Peyer's patch (tissue), 4 donors: ENCODE measurements at regions not wholly inside any gene's neighbourhood (a gene's known extent, or its start where the extent isn't known, plus 50 kb on each side); places are given as distances from the start of the nearest gene placed in this dataset.
"Not testable (repeated sequence)": the region's sequence is repeated elsewhere in the genome, so short reads cannot be mapped to it uniquely, and the experiment has no call there.

Source experiments
- DNase-seq, 3 donors: peaks; one replicate each; pipeline ENCODE4 v3.0.0-alpha.2; 2017 to 2019
- H3K27ac ChIP-seq, 4 donors: fragments of 200-600 bp; sonication (generic); one replicate each; pipeline ENCODE4 v1.5.1; 2016 to 2019
- H3K27me3 ChIP-seq, 2 donors: fragments of 200-600 bp; sonication (generic); one replicate each; pipeline ENCODE4 v1.5.1; 2019
- H3K36me3 ChIP-seq, 3 donors: fragments of 200-600 bp; sonication (generic); one replicate each; pipeline ENCODE4 v1.5.1; 2016 to 2019
- H3K4me1 ChIP-seq, 4 donors: fragments of 200-600 bp; sonication (generic); one replicate each; pipeline ENCODE4 v1.5.1; 2016 to 2019
- H3K4me3 ChIP-seq, 4 donors: fragments of 200-600 bp; sonication (generic); 1 replicate in 3 of 4; 2 replicates in 1 of 4; pipeline ENCODE4 v1.5.1; 2016 to 2019; ENCODE audit warnings: mild to moderate bottlenecking in 1 of 4
- H3K9me3 ChIP-seq, 4 donors: fragments of 200-600 bp; sonication (generic); one replicate each; pipeline ENCODE4 v1.5.1; 2016 to 2019; ENCODE audit warnings: mild to moderate bottlenecking in 1 of 4
- POLR2A ChIP-seq, 2 donors: fragments of 450-650 bp; IDR thresholded peaks; one replicate each; pipeline ENCODE4 v1.5.1; 2017; ENCODE audit warnings: antibody characterized with exemption in 2 of 2, mild to moderate bottlenecking in 2 of 2, moderate library complexity in 2 of 2
- TF ChIP-seq, protein P1 (sequence below), 6 experiments: fragments of 450-650 bp in 4 of 6; fragments of 200-600 bp in 2 of 6; sonication (generic) in 1 of 6; IDR thresholded peaks; one replicate each; pipeline ENCODE4 v1.5.1; 2017 to 2019; ENCODE audit warnings: antibody characterized with exemption in 6 of 6, mild to moderate bottlenecking in 3 of 6, moderate library complexity in 1 of 6

DNA sequence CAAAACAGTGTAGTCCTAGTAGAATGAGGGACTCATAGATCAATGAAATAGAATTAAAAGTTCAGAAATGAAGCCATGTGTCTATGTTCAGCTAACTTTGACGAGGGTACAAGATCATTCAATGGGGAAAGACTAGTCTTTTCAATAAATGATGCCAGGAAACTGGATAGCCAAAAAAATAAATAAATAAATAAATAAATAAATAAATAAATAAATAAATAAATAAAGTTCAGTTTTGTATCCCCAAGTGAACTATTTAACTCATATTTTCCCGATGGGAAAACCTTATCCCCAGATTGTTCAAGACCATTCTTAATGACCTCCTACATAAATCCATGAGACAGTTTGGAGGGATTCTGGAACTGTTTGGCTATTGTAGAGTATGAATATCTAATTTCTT is 277.1 kb upstream of the EYS start:
- Histone ChIP-seq H3K36me3 (no peaks in the 10 kb centered on the region), H3K4me3 (no peak overlapping the region), H3K27me3 (no peaks in the 10 kb centered on the region), H3K4me1 (no peaks in the 10 kb centered on the region), H3K27ac (no peak overlapping the region), H3K9me3 (peaks cover 0 to 2% (median 0%) of the 10 kb centered on the region in 4 donors)
- TF ChIP-seq, protein P1, sequence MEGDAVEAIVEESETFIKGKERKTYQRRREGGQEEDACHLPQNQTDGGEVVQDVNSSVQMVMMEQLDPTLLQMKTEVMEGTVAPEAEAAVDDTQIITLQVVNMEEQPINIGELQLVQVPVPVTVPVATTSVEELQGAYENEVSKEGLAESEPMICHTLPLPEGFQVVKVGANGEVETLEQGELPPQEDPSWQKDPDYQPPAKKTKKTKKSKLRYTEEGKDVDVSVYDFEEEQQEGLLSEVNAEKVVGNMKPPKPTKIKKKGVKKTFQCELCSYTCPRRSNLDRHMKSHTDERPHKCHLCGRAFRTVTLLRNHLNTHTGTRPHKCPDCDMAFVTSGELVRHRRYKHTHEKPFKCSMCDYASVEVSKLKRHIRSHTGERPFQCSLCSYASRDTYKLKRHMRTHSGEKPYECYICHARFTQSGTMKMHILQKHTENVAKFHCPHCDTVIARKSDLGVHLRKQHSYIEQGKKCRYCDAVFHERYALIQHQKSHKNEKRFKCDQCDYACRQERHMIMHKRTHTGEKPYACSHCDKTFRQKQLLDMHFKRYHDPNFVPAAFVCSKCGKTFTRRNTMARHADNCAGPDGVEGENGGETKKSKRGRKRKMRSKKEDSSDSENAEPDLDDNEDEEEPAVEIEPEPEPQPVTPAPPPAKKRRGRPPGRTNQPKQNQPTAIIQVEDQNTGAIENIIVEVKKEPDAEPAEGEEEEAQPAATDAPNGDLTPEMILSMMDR (IDR thresholded peaks at IDR 0.05) = no peak
- no peak for TF ChIP-seq POLR2A (IDR thresholded peaks at IDR 0.05)
- no peak for DNase-seq

DNA sequence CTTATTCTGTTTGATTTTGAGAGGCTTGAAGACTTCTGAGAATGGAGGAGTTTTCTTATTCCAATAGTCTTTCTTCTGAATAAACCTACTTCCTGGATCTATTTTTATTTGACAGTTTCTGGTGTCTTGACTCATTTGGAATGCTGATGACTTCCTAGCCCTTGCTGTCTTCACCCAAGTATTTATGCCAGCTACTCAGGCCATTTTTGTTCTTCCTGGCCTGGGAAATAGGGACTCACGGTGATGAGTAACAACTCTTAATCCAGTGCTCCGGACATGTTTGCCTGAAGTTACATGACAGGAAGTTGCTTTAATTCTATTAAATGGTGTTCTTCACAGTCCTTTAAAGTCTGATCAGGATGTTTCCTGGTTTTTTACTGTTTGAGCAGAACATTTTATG is 272.1 kb upstream of the EYS start:
- Histone ChIP-seq H3K36me3 (no peaks in the 10 kb centered on the region), H3K27ac (no peak overlapping the region), H3K4me1 (no peaks in the 10 kb centered on the region), H3K9me3 (peaks cover 0 to 5% (median 0%) of the 10 kb centered on the region in 4 donors), H3K4me3 (no peak overlapping the region), H3K27me3 (no peaks in the 10 kb centered on the region)
- no peak for DNase-seq
- no peak for TF ChIP-seq POLR2A (IDR thresholded peaks at IDR 0.05)
- TF ChIP-seq, protein P1 (IDR thresholded peaks at IDR 0.05) = no peak

DNA sequence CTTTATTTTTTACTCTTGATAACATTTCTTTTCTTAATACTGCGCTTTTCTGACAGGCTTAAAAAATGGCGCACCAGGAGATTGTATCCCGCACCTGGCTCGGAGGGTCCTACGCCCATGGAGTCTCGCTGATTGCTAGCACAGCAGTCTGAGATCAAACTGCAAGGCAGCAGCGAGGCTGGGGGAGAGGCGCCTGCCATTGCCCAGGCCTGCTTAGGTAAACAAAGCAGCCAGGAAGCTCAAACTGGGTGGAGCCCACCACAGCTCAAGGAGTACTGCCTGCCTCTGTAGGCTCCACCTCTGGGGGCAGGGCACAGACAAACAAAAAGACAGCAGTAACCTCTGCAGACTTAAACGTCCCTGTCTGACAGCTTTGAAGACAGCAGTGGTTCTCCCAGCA is 264.2 kb upstream of the EYS start:
- H3K4me1 ChIP-seq, H3K4me3 ChIP-seq, H3K36me3 ChIP-seq, H3K9me3 ChIP-seq, H3K27me3 ChIP-seq, DNase-seq, H3K27ac ChIP-seq: not testable (repeated sequence)

DNA sequence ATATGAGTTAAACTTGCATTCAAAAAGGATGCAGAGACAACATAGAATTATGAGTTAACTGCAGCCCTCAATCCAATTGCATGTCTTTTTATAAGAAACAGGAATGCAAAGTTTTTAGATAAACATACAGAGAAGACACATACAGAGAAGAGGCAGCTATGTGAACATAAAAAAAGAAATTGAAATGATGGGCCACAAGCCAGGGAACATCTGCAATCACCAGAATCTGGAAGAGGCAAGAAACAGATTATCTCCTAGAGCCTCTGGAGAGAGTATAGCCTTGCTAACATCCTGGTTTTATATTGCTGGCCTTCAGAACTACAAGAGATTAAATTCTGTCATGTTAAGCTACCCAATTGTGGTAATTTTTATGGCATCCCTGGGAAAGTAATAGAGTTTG is 257.2 kb upstream of the EYS start:
- no peaks in the 10 kb centered on the region for H3K36me3 ChIP-seq
- H3K4me3 ChIP-seq = no peak overlapping the region
- TF ChIP-seq, protein P1 (IDR thresholded peaks at IDR 0.05) = no peak
- TF ChIP-seq POLR2A (IDR thresholded peaks at IDR 0.05) = no peak
- H3K27ac ChIP-seq = no peak overlapping the region
- H3K4me1 ChIP-seq = no peaks in the 10 kb centered on the region
- H3K27me3 ChIP-seq = no peaks in the 10 kb centered on the region
- DNase-seq = no peak
- no peaks in the 10 kb centered on the region for H3K9me3 ChIP-seq

DNA sequence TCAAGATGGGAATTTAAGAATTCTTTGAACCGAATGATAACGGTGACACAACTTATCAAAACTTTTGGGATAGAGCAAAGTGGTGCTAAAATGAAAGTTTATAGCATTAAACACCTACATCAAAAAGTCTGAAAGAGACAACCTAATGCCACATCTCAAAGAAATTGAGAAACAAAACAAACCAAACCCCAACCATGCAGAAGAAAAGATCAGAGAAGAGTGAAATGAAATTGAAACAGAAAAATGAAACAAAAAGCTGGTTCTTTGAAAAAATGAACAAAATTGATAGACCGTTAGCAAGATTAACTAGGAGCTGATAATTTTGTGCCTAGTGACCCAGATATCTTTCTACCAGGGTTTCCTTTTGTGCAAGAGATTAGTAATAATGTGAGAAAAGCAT is 248.0 kb upstream of the EYS start:
- no peaks in the 10 kb centered on the region for H3K9me3 ChIP-seq
- no peaks in the 10 kb centered on the region for H3K27me3 ChIP-seq
- H3K27ac ChIP-seq = no peak overlapping the region
- H3K4me1 ChIP-seq = no peaks in the 10 kb centered on the region
- no peak for DNase-seq
- no peak overlapping the region for H3K4me3 ChIP-seq
- no peaks in the 10 kb centered on the region for H3K36me3 ChIP-seq
- no peak for TF ChIP-seq POLR2A (IDR thresholded peaks at IDR 0.05)
- TF ChIP-seq, protein P1 (IDR thresholded peaks at IDR 0.05) = no peak

DNA sequence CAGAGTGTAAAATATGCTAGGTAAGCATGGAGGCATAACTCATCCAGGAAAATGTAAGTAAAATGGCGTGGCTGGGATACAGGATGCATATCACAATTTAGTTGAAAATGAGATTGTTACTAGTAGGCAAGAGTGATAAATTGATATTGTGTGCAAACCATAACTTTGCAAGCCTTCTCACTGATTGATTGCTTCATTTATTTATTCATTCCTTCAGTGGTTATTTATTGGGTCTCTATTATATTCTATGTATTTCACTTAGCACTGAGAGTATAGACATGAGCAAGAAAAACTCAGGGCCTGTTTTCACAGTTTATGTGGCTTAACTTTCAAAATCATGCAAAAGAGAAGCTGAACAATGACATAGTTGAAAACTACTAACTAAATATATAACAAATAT is 241.0 kb upstream of the EYS start:
- no peak overlapping the region for H3K4me3 ChIP-seq
- H3K36me3 ChIP-seq = no peaks in the 10 kb centered on the region
- no peaks in the 10 kb centered on the region for H3K4me1 ChIP-seq
- H3K27me3 ChIP-seq = no peaks in the 10 kb centered on the region
- TF ChIP-seq, protein P1 (IDR thresholded peaks at IDR 0.05) = no peak
- no peak for TF ChIP-seq POLR2A (IDR thresholded peaks at IDR 0.05)
- H3K9me3 ChIP-seq = no peaks in the 10 kb centered on the region
- no peak overlapping the region for H3K27ac ChIP-seq
- no peak for DNase-seq
